ENCODE measurements at regions not wholly inside any gene's neighbourhood (a gene's known extent, or its start where the extent isn't known, plus 50 kb on each side); places are given as distances from the start of the nearest gene placed in this dataset.

GRCh38 chr20:52748990-52749389 lies 223.2 kb upstream of the TSHZ2 start:
- H3F3A ChIP-seq (ENCODE audit: insufficient read depth, low read length, poor library complexity, severe bottlenecking) = no peaks in the 10 kb centered on the region
- no peaks in the 10 kb centered on the region for H3K9me2 ChIP-seq (ENCODE audit: insufficient read depth, low read length)
- TF ChIP-seq MXI1 (conservative IDR thresholded peaks at IDR 0.05; ENCODE audit: poor library complexity, severe bottlenecking) (no peak), POLR2AphosphoS5 (IDR thresholded peaks at IDR 0.05) (no peak), TAF1 (IDR thresholded peaks at IDR 0.05; ENCODE audit: low read depth) (no peak), REST (IDR thresholded peaks at IDR 0.05; ENCODE audit: borderline replicate concordance) (no peak), SMC3 (conservative IDR thresholded peaks at IDR 0.05; ENCODE audit: poor library complexity) (no peak)
- H3K9me3 ChIP-seq (ENCODE audit: low read length) = no peaks in the 10 kb centered on the region
- H3K27me3 ChIP-seq (ENCODE audit: insufficient read depth, low read depth, low read length) = no peaks in the 10 kb centered on the region
- no peak overlapping the region for H3K9ac ChIP-seq (ENCODE audit: low read length)
- H4K20me1 ChIP-seq (ENCODE audit: insufficient read depth) = no peaks in the 10 kb centered on the region
- no peak overlapping the region for H3K4me2 ChIP-seq (ENCODE audit: low read length)
- no peak overlapping the region for H2AFZ ChIP-seq (ENCODE audit: low read depth, low read length)
- no peak overlapping the region for H3K4me3 ChIP-seq (ENCODE audit: low read length)
- H3K27ac ChIP-seq (ENCODE audit: low read length) = no peak overlapping the region
- no peaks in the 10 kb centered on the region for H3K79me2 ChIP-seq (replicated peaks; ENCODE audit: insufficient read depth, low read length)
- no peaks in the 10 kb centered on the region for H3K36me3 ChIP-seq (ENCODE audit: insufficient read depth, low read length)

- no peaks in the 10 kb centered on the region for H3K9me2 ChIP-seq (ENCODE audit: insufficient read depth, low read length)
- no peak overlapping the region for H3K27ac ChIP-seq (ENCODE audit: low read length)
- no peak overlapping the region for H3K4me3 ChIP-seq (ENCODE audit: low read length)
- no peaks in the 10 kb centered on the region for H3K27me3 ChIP-seq (ENCODE audit: insufficient read depth, low read depth, low read length)
- no peak overlapping the region for H2AFZ ChIP-seq (ENCODE audit: low read depth, low read length)
- no peaks in the 10 kb centered on the region for H3K79me2 ChIP-seq (replicated peaks; ENCODE audit: insufficient read depth, low read length)
- TF ChIP-seq EZH2 (IDR thresholded peaks at IDR 0.05; ENCODE audit: borderline replicate concordance, insufficient read depth, low read length, poor library complexity, severe bottlenecking) (no peak), RAD21 (conservative IDR thresholded peaks at IDR 0.05) (no peak), MXI1 (conservative IDR thresholded peaks at IDR 0.05; ENCODE audit: poor library complexity, severe bottlenecking) (no peak), POLR2AphosphoS5 (IDR thresholded peaks at IDR 0.05) (no peak), SMC3 (conservative IDR thresholded peaks at IDR 0.05; ENCODE audit: poor library complexity) (no peak), REST (IDR thresholded peaks at IDR 0.05; ENCODE audit: borderline replicate concordance) (no peak), TAF1 (IDR thresholded peaks at IDR 0.05; ENCODE audit: low read depth) (no peak), CTCF (IDR thresholded peaks at IDR 0.05; ENCODE audit: poor library complexity, severe bottlenecking) (no peak), EP300 (conservative IDR thresholded peaks at IDR 0.05; ENCODE audit: poor library complexity, severe bottlenecking) (no peak)
- H3K4me2 ChIP-seq (ENCODE audit: low read length) = no peak overlapping the region
- H3K9me3 ChIP-seq (ENCODE audit: low read length) = no peaks in the 10 kb centered on the region
- no peaks in the 10 kb centered on the region for H4K20me1 ChIP-seq (ENCODE audit: insufficient read depth)
- no peaks in the 10 kb centered on the region for H3K36me3 ChIP-seq (ENCODE audit: insufficient read depth, low read length)
- no peak overlapping the region for H3K9ac ChIP-seq (ENCODE audit: low read length)
- H3F3A ChIP-seq (ENCODE audit: insufficient read depth, low read length, poor library complexity, severe bottlenecking) = no peaks in the 10 kb centered on the region
Measured at GRCh38 chr20:52748285-52748932, 223.7 kb upstream of the TSHZ2 start.
